RWPE1 (cell line): ENCODE measurements at regions not wholly inside any gene's neighbourhood (a gene's known extent, or its start where the extent isn't known, plus 50 kb on each side); places are given as distances from the start of the nearest gene placed in this dataset.

Source experiments
- CTCF ChIA-PET: fragments of 350-600 bp; sonication (Branson Sonifier 250); formaldehyde crosslinking; extraction: SDS; loops from one replicate; lab custom pipeline; 2021; lab: Yijun Ruan, JAX
- POLR2A ChIA-PET: fragments of 400-600 bp; formaldehyde crosslinking; extraction: SDS; loops from one replicate; lab custom pipeline; 2020; ENCODE audit warnings: antibody characterized with exemption; ENCODE audit not compliant: low non-redundant PET; lab: Yijun Ruan, JAX
- DNase-seq: peaks from one replicate; pipeline ENCODE4 v3.0.0; 2012; ENCODE audit warnings: low spot score
- H3K27ac ChIP-seq: fragments of 450-650 bp; 2 replicates; pipeline ENCODE4 v1.5.1; 2017
- CTCF ChIP-seq: fragments of 450-650 bp; conservative IDR thresholded peaks from 2 replicates; pipeline ENCODE4 v1.5.1; 2017; ENCODE audit warnings: low read depth, mild to moderate bottlenecking

DNA sequence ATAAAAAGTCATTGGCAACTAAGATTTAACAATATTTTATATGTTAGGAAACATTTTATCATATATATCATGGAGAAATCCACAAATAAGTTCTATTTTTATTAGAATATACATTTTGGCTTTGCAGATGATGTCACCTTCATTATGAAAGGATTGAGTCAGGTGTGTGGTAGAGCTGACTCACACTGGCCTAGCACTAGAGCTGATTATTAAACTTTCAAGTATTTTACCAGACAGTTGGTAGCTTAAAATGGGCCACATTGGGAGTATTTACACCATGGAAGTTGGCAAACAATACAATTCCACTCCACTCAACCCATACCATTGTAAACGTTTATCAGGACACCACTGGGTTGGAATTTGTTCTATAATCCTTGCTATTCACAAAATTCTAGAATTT is 1036.6 kb downstream of the TRHDE start:
- ChIA-PET CTCF (no interaction called here), POLR2A (no interaction called here)
- peak; percentile 3 for DNase-seq
- H3K27ac ChIP-seq = no peak overlapping the region
- no peak for TF ChIP-seq CTCF

DNA sequence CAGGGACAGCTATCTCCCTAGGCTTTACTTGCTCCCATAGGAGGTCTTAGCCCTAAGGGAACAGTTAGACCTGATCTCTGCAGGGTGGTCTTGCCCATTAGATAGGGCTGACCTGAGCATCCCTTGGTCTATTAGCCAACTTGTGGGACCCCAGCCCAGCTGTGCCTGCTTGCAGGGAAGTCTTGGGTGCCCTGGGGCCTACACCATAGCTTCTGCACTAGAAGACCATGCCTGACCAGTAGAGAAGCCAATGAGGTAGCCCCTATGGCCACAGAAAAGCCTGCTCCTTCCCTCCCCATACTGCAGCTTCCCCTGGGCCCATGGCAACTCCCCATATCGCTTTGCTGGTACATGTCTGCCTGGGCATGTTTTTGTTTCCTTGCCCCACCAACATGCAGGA is 1049.1 kb downstream of the TRHDE start:
- TF ChIP-seq CTCF = no peak
- POLR2A ChIA-PET = no interaction called here
- no peak overlapping the region for H3K27ac ChIP-seq
- no peak for DNase-seq
- CTCF ChIA-PET = no interaction called here

- DNase-seq = no peak
- POLR2A ChIA-PET = no interaction called here
- no peak overlapping the region for H3K27ac ChIP-seq
- TF ChIP-seq CTCF = no peak
- CTCF ChIA-PET = no interaction called here
Measured at GRCh38 chr12:73321776-73322175, 1049.6 kb downstream of the TRHDE start.

DNA sequence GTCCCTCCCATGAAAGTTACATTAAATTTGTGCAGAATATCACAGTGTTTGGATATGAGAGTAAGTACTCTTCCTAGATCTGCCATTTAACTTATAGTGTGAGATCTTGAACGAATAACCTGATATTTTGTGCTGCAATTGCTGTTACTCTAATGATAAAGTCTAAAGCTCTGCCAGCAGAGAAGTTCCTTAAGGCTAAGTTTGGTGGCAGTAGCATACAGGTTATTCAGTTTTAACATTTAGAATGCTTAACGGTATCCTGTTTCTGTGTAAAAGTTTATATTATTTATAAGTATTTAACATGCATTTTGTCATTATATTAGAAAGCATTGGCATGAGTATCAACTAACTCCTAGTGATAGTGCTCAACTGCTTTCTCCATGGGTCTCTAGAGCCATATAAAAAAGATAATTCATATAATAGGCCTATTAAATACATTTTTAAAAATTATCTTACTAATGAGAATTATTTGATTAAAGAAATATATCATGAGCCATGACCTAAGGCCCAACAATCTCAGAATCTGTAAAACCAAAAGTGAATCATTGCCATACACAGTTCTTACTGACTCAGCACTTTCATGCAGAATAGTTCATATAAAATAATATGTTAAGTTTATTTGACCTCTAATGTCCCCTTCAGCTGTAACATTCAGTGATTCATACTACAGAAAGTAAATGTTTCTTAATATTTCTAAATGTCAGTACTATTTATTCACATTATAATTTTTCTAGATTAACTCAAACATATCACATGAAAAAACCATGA is 1058.6 kb downstream of the TRHDE start:
- no peak for TF ChIP-seq CTCF
- CTCF ChIA-PET = no interaction called here
- POLR2A ChIA-PET = no interaction called here
- no peak for DNase-seq
- H3K27ac ChIP-seq = no peak overlapping the region

DNA sequence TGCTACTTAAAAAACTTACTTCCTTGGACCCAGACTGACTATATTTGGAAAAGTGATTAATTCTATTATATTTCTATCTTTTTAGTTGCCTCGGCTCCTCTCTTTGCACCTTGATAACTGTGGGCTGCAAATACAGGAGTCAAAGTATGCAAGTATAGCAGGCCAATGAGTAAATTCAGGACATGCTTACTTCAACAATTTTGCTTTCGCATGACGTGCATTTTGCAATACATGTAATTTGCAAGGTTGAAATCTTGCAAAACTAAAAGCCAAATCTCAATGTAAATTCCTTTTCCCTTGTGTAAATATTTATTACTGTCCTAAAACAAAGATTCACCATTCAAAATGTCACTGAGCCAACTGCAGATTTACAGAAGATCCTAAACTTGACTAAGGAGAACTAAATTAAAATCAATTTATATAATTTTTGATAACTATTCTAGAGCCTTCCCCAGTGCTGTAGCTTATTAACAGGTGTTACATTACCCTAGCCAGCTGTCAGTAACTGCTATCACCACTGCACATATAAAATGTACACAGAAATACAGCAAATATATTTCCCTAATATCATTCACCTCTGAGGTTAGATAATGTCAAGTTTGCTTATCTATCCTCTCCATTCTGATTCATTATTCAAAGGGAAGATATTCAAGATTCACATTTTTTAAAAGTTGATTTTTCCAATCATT is 1069.5 kb downstream of the TRHDE start:
- CTCF ChIA-PET = no interaction called here
- no peak overlapping the region for H3K27ac ChIP-seq
- DNase-seq = no peak
- no peak for TF ChIP-seq CTCF
- POLR2A ChIA-PET = no interaction called here

- ChIA-PET CTCF (no interaction called here), POLR2A (no interaction called here)
- no peak overlapping the region for H3K27ac ChIP-seq
- DNase-seq = no peak
- no peak for TF ChIP-seq CTCF
Measured at GRCh38 chr12:73342733-73343132, 1070.6 kb downstream of the TRHDE start.
